ENCODE measurements at regions not wholly inside any gene's neighbourhood (a gene's known extent, or its start where the extent isn't known, plus 50 kb on each side); places are given as distances from the start of the nearest gene placed in this dataset.

- no peaks in the 10 kb centered on the region for H3K36me3 ChIP-seq (ENCODE audit: control insufficient read depth in 2 of 2, insufficient read depth in 1 of 2, low read length in 2 of 2)
- ChIA-PET CTCF (no interaction called here), POLR2A (no interaction called here)
- H3K27ac ChIP-seq (ENCODE audit: extremely low read depth, low read depth, low read length) = no peak overlapping the region
- H3K9me3 ChIP-seq (ENCODE audit: control insufficient read depth, insufficient read depth, low read depth, low read length) = no peaks in the 10 kb centered on the region
- no peaks in the 10 kb centered on the region for H3K4me1 ChIP-seq (ENCODE audit: control insufficient read depth, insufficient read depth, low read length)
- no peak overlapping the region for H3K4me3 ChIP-seq (ENCODE audit: low read depth, low read length)
- TF ChIP-seq ZNF148 (tag by site-specific recombination; IDR thresholded peaks at IDR 0.05; ENCODE audit: borderline replicate concordance) (no peak), ZNF658 (tag by site-specific recombination; IDR thresholded peaks at IDR 0.05) (no peak), ZNF202 (tag by site-specific recombination; IDR thresholded peaks at IDR 0.05; ENCODE audit: borderline replicate concordance) (no peak), ZNF768 (tag by site-specific recombination; IDR thresholded peaks at IDR 0.05) (no peak), SCRT2 (tag by site-specific recombination; IDR thresholded peaks at IDR 0.05) (no peak), BCL11A (tag by site-specific recombination; IDR thresholded peaks at IDR 0.05; ENCODE audit: low read depth) (no peak), ELK4 (IDR thresholded peaks at IDR 0.05; ENCODE audit: borderline replicate concordance, low read depth, low read length) (no peak), ZNF223 (tag by site-specific recombination; IDR thresholded peaks at IDR 0.05) (no peak)
Measured at GRCh38 chr6:81376745-81377144, 375.7 kb downstream of the TENT5A start.

GRCh38 chr6:81373414-81373813, 379.1 kb downstream of the TENT5A start:
- CTCF ChIA-PET = no interaction called here
- POLR2A ChIA-PET = no interaction called here
- TF ChIP-seq ZNF449 (tag by site-specific recombination; IDR thresholded peaks at IDR 0.05) (no peak), ZNF416 (tag by site-specific recombination; IDR thresholded peaks at IDR 0.05) (no peak), BCL6B (tag by site-specific recombination; IDR thresholded peaks at IDR 0.05) (no peak), SP3 (tag by site-specific recombination; IDR thresholded peaks at IDR 0.05) (no peak), ZBTB20 (tag by site-specific recombination; IDR thresholded peaks at IDR 0.05) (no peak), ZNF707 (tag by site-specific recombination; IDR thresholded peaks at IDR 0.05) (no peak), GLI4 (tag by site-specific recombination; IDR thresholded peaks at IDR 0.05) (no peak)
- Histone ChIP-seq H3K36me3 (ENCODE audit: control insufficient read depth in 2 of 2, insufficient read depth in 1 of 2, low read length in 2 of 2) (no peaks in the 10 kb centered on the region), H3K27ac (ENCODE audit: extremely low read depth, low read depth, low read length) (no peak overlapping the region), H3K4me3 (ENCODE audit: low read depth, low read length) (no peak overlapping the region), H3K9me3 (ENCODE audit: control insufficient read depth, insufficient read depth, low read depth, low read length) (no peaks in the 10 kb centered on the region), H3K4me1 (ENCODE audit: control insufficient read depth, insufficient read depth, low read length) (no peaks in the 10 kb centered on the region)

- Histone ChIP-seq H3K27ac (ENCODE audit: extremely low read depth, low read depth, low read length) (no peak overlapping the region), H3K4me1 (ENCODE audit: control insufficient read depth, insufficient read depth, low read length) (no peaks in the 10 kb centered on the region), H3K9me3 (ENCODE audit: control insufficient read depth, insufficient read depth, low read depth, low read length) (no peaks in the 10 kb centered on the region), H3K4me3 (ENCODE audit: low read depth, low read length) (no peak overlapping the region), H3K36me3 (ENCODE audit: control insufficient read depth in 2 of 2, insufficient read depth in 1 of 2, low read length in 2 of 2) (no peaks in the 10 kb centered on the region)
- POLR2A ChIA-PET = no interaction called here
- CTCF ChIA-PET = no interaction called here
- no peak for TF ChIP-seq ZNF362 (tag by site-specific recombination; IDR thresholded peaks at IDR 0.05)
- no peak for TF ChIP-seq SCRT1 (tag by site-specific recombination; IDR thresholded peaks at IDR 0.05; ENCODE audit: borderline replicate concordance)
- TF ChIP-seq ZNF248 (tag by site-specific recombination; IDR thresholded peaks at IDR 0.05) = no peak
- TF ChIP-seq ZNF707 (tag by site-specific recombination; IDR thresholded peaks at IDR 0.05) = no peak
- no peak for TF ChIP-seq ZNF654 (tag by site-specific recombination; IDR thresholded peaks at IDR 0.05; ENCODE audit: low read depth)
- no peak for TF ChIP-seq ZNF585B (tag by site-specific recombination; IDR thresholded peaks at IDR 0.05)
- TF ChIP-seq ZNF202 (tag by site-specific recombination; IDR thresholded peaks at IDR 0.05; ENCODE audit: borderline replicate concordance) = no peak
- TF ChIP-seq ZNF223 (tag by site-specific recombination; IDR thresholded peaks at IDR 0.05) = no peak
- TF ChIP-seq ZFP37 (tag by site-specific recombination; IDR thresholded peaks at IDR 0.05) = no peak
- no peak for TF ChIP-seq ZNF529 (tag by site-specific recombination; IDR thresholded peaks at IDR 0.05; ENCODE audit: insufficient replicate concordance)
- no peak for TF ChIP-seq ZNF140 (tag by site-specific recombination; IDR thresholded peaks at IDR 0.05)
- TF ChIP-seq ZNF639 (tag by site-specific recombination; IDR thresholded peaks at IDR 0.05) = no peak
Measured at GRCh38 chr6:81371930-81372329, 380.6 kb downstream of the TENT5A start.
